Endodermal cell (in vitro differentiated cells): ENCODE measurements at regions not wholly inside any gene's neighbourhood (a gene's known extent, or its start where the extent isn't known, plus 50 kb on each side); places are given as distances from the start of the nearest gene placed in this dataset.
A peak's percentile ranks its signal among the peaks of the same experiment; 100 is the strongest.
"Not testable (repeated sequence)": the region's sequence is repeated elsewhere in the genome, so short reads cannot be mapped to it uniquely, and the experiment has no call there.

Experiments
- DNase-seq: peaks from one replicate; pipeline ENCODE4 v3.0.0-alpha.2; 2017
- H3K27ac ChIP-seq: 2 replicates; pipeline ENCODE4 v1.5.1; 2013; ENCODE audit warnings: mild to moderate bottlenecking, low read depth, low read length, moderate library complexity
- H3K27me3 ChIP-seq: 2 replicates; pipeline ENCODE4 v1.6.1; 2013; ENCODE audit warnings: mild to moderate bottlenecking, low read length, moderate library complexity; ENCODE audit not compliant: insufficient read depth, control insufficient read depth, poor library complexity, severe bottlenecking
- H3K36me3 ChIP-seq: 2 replicates; pipeline ENCODE4 v1.7.0; 2013; ENCODE audit warnings: mild to moderate bottlenecking, low read length, moderate library complexity; ENCODE audit not compliant: control insufficient read depth, insufficient read depth
- H3K4me1 ChIP-seq: one replicate; pipeline ENCODE4 v1.7.0; 2013; ENCODE audit warnings: low read length; ENCODE audit not compliant: control insufficient read depth, insufficient read depth
- H3K4me3 ChIP-seq: 2 replicates; pipeline ENCODE4 v1.5.1; 2013; ENCODE audit warnings: mild to moderate bottlenecking, low read length, moderate library complexity
- H3K9ac ChIP-seq: 2 replicates; pipeline ENCODE4 v1.6.1; 2013; ENCODE audit warnings: mild to moderate bottlenecking, low read length, moderate library complexity; ENCODE audit not compliant: poor library complexity, severe bottlenecking; ENCODE audit errors: extremely low read depth
- H3K9me3 ChIP-seq: 2 replicates; pipeline ENCODE4 v1.6.1; 2013; ENCODE audit warnings: mild to moderate bottlenecking, low read length, moderate library complexity; ENCODE audit not compliant: control insufficient read depth
- H3K27ac Mint-ChIP-seq: 2 replicates; pipeline ENCODE4 v1.8.0; 2020; ENCODE audit warnings: mixed read lengths
- H3K27me3 Mint-ChIP-seq: 2 replicates; pipeline ENCODE4 v1.8.0; 2021; ENCODE audit warnings: mild to moderate bottlenecking, mixed read lengths; ENCODE audit not compliant: insufficient read depth
- H3K36me3 Mint-ChIP-seq: 2 replicates; pipeline ENCODE4 v1.8.0; 2020; ENCODE audit warnings: low read depth, mixed read lengths
- H3K4me1 Mint-ChIP-seq: 2 replicates; pipeline ENCODE4 v1.8.0; 2020; ENCODE audit warnings: mixed read lengths
- H3K4me3 Mint-ChIP-seq: 2 replicates; pipeline ENCODE4 v1.8.0; 2020; ENCODE audit warnings: mild to moderate bottlenecking, moderate library complexity, mixed read lengths
- H3K9me3 Mint-ChIP-seq: 2 replicates; pipeline ENCODE4 v1.8.0; 2020; ENCODE audit warnings: mild to moderate bottlenecking, mixed read lengths
- WGBS, 2 experiments: methylation state at CpG; one replicate each; pipeline versions ENCODE4 v1.1.5 to v1.1.7; 2013; ENCODE audit warnings: missing lambda C conversion rate in 2 of 2, mixed read lengths in 1 of 2; ENCODE audit not compliant: insufficient coverage in 1 of 2, insufficient read length in 1 of 2; 5-methylcytosine and 5-hydroxymethylcytosine counted together
- TF ChIP-seq, protein P1 (sequence below): fragments of 200-600 bp; sonication (generic); conservative IDR thresholded peaks from 2 replicates; pipeline ENCODE4 v1.5.0; 2021; ENCODE audit warnings: antibody characterized with exemption, mild to moderate bottlenecking

DNA sequence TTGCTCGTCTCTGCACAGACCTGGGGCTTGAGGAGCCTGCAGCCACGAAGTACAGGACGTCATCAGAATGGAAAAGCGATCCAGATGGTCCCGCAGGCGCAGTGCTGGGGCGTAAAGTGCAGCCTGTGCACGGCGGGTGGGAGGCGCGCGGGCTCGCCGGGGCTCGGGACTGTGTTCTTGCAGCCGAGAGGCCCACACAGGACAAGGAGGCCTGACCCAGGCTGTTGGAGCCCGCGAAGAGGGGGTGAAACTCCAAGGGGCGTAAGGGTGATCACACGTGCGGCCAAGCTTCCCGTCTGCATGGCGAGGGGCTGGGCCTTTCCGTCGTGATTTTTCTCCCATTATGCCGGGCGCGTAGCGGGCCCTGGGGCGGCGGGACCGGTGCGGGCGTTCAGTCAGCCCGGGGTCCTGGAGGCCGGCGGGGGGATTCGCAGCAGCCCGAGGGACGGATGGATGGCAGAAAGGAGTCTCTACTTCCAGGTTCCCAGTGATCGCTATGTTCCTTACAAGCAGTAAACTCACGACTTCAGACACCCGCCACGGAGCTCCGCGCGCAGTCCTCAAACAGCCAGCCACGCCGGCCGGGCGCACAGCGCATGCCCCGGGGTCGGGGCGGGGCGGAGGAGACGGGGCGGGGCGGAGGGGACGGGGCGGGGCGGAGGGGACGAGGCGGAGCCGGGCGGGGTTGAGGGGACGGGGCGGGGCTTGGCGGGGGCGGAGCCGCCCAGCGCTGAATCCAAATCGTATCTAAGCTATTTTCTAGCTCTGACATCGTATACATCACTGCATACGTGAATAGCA lies 141.0 kb upstream of the KCNJ18 start:
- H3K4me1 Mint-ChIP-seq, result peaks cover 15% of the 10 kb centered on the region
- no peak overlapping the region for H3K27ac Mint-ChIP-seq
- H3K9ac ChIP-seq, result peak overlapping the region; percentile 73
- TF ChIP-seq, protein P1, sequence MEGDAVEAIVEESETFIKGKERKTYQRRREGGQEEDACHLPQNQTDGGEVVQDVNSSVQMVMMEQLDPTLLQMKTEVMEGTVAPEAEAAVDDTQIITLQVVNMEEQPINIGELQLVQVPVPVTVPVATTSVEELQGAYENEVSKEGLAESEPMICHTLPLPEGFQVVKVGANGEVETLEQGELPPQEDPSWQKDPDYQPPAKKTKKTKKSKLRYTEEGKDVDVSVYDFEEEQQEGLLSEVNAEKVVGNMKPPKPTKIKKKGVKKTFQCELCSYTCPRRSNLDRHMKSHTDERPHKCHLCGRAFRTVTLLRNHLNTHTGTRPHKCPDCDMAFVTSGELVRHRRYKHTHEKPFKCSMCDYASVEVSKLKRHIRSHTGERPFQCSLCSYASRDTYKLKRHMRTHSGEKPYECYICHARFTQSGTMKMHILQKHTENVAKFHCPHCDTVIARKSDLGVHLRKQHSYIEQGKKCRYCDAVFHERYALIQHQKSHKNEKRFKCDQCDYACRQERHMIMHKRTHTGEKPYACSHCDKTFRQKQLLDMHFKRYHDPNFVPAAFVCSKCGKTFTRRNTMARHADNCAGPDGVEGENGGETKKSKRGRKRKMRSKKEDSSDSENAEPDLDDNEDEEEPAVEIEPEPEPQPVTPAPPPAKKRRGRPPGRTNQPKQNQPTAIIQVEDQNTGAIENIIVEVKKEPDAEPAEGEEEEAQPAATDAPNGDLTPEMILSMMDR, result no peak
- H3K4me1 ChIP-seq, result no peaks in the 10 kb centered on the region
- H3K4me3 Mint-ChIP-seq, result peak overlapping the region; percentile 77
- H3K27ac ChIP-seq, result peak overlapping the region; percentile 87
- H3K4me3 ChIP-seq, result peak overlapping the region; percentile 95
- H3K36me3 ChIP-seq, result peaks cover 22% of the 10 kb centered on the region
- peaks cover 7% of the 10 kb centered on the region for H3K36me3 Mint-ChIP-seq
- DNase-seq, result peak; percentile 77
- WGBS, 2 experiments, result 3 to 4% methylated on average over 17 to 72 of the region's 75 CpGs
- peaks cover 4% of the 10 kb centered on the region for H3K9me3 ChIP-seq
- H3K9me3 Mint-ChIP-seq, result peaks cover 13% of the 10 kb centered on the region
- H3K27me3 ChIP-seq, result no peaks in the 10 kb centered on the region
- H3K27me3 Mint-ChIP-seq, result peaks cover 43% of the 10 kb centered on the region

DNA sequence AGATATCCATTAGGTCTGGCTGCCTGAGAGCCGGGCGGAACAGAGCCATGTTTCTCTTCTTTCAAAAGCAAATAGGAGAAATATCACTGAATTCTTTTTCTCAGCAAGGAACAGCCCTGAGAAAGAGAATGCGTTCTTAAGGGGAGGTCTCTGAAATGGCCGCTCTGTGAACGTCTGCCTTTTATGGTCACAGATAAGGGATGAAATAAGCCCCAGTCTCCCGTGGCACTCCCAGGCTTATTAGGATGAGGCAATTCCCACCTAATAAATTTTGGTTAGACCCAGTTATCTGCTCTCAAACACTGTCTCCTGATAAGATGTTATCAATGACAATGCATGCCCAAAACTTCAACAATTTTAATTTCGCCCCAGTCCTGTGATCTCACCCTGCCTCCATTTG lies 133.4 kb upstream of the KCNJ18 start:
- not testable (repeated sequence) for H3K27ac ChIP-seq, H3K4me3 Mint-ChIP-seq, H3K36me3 ChIP-seq, H3K27me3 Mint-ChIP-seq, H3K9me3 ChIP-seq, H3K27ac Mint-ChIP-seq, H3K36me3 Mint-ChIP-seq, H3K9ac ChIP-seq, H3K4me3 ChIP-seq, H3K4me1 ChIP-seq, H3K4me1 Mint-ChIP-seq, H3K27me3 ChIP-seq, DNase-seq
- H3K9me3 Mint-ChIP-seq, result peaks cover 73% of the 10 kb centered on the region
- 72 to 91% methylated on average over 3 to 7 of the region's 7 CpGs for WGBS, 2 experiments

DNA sequence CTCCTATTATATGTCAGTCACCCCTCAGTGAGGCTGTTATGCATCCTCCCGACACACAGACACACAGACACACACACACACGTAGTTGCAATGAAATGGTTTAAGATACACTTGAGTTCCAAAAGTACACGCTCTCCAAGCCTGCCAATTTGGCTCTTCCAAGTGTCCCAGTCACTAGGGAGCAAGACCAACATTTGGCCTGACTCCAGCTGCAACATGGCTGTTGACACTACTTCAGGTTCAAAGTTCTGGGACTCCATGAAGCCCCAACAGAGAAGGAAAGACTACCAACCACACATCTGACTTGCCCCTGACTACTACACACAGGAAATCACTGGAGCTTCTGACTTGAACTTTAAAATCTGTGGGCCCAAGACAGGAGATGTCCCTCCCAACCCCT lies 128.1 kb upstream of the KCNJ18 start:
- Histone ChIP-seq H3K4me1 (no peaks in the 10 kb centered on the region), H3K9ac (no peak overlapping the region), H3K4me3 (no peak overlapping the region), H3K36me3 (no peaks in the 10 kb centered on the region), H3K27me3 (no peaks in the 10 kb centered on the region), H3K9me3 (peaks cover 4% of the 10 kb centered on the region), H3K27ac (no peak overlapping the region)
- Mint-ChIP-seq H3K27me3 (no peaks in the 10 kb centered on the region), H3K4me3 (no peak overlapping the region), H3K9me3 (peaks cover 81% of the 10 kb centered on the region), H3K27ac (no peak overlapping the region), H3K36me3 (no peaks in the 10 kb centered on the region), H3K4me1 (no peaks in the 10 kb centered on the region)
- DNase-seq, result no peak
- TF ChIP-seq, protein P1, result no peak
- WGBS, 2 experiments, result 36 to 40% methylated on average over 2 to 3 of the region's 3 CpGs

DNA sequence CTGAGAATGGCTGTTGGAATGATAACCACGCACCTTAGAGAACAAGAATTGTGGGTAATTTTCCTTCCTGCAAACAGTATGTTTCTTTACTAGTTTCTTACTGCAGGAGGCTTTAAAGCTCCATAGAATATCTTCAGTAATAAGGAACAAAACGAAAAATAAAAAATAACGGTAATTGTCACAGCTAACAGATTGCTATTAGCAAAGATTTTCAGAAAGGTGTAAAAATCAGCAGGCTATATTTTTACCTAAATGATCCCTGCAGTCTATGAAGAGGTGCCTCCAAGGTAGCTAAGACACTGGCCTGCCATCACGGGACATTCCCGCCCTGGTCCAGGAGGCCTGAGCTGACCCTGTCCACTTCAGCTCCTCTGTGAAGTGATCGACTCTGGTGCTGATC lies 127.6 kb upstream of the KCNJ18 start:
- not testable (repeated sequence) for H3K4me3 Mint-ChIP-seq, H3K9me3 ChIP-seq
- 74 to 86% methylated on average over 4 to 5 of the region's 6 CpGs for WGBS, 2 experiments

DNA sequence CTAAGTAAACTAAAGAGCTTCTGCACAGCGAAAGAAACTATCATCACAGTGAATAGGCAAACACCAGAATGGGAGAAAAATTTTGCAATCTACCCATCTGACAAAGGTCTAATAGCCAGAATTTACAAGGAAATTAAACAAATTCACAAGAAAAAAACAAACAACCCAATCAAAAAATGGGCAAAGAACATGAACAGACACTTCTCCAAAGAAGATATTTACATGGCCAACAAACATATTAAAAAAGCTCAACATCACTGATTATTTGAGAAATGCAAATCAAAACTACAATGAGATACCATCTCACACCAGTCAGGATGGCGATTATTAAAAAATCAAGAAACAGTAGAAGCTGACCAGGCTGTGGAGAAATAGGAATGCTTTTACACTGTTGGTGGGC lies 121.9 kb upstream of the KCNJ18 start:
- H3K4me3 Mint-ChIP-seq, H3K36me3 Mint-ChIP-seq: not testable (repeated sequence)
- peaks cover 73% of the 10 kb centered on the region for H3K9me3 Mint-ChIP-seq

More for the DNA sequence above, 127.6 kb upstream of the KCNJ18 start:
- H3K9me3 Mint-ChIP-seq, result peaks cover 80% of the 10 kb centered on the region
- not testable (repeated sequence) for DNase-seq, H3K27ac ChIP-seq, H3K4me3 ChIP-seq, H3K4me1 ChIP-seq, H3K36me3 ChIP-seq, H3K4me1 Mint-ChIP-seq, H3K9ac ChIP-seq, H3K36me3 Mint-ChIP-seq, H3K27me3 Mint-ChIP-seq, H3K27ac Mint-ChIP-seq, H3K27me3 ChIP-seq

DNA sequence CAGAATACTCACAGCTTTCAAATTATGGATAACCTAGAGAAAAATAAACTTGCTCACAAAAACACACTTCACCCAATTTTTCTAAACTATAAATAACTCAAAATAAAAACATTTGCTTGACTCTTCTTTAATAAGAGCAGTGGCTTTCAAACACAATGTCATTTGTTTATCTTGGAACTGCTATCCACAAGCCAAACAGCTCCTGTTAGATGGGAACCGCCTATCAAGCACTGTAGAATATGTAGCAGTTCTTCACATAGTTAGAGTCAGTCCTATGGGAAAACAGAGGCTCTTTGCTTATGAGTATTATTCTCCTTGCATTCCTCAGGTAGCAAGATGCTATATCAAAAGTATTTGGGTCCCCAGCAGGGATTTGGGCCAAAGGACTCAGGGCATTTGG lies 120.2 kb upstream of the KCNJ18 start:
- H3K27ac Mint-ChIP-seq, H3K4me3 Mint-ChIP-seq, H3K36me3 ChIP-seq, DNase-seq, H3K36me3 Mint-ChIP-seq, H3K9me3 ChIP-seq, H3K27me3 ChIP-seq, H3K4me3 ChIP-seq, H3K27me3 Mint-ChIP-seq, H3K4me1 ChIP-seq, H3K27ac ChIP-seq, H3K9ac ChIP-seq, H3K4me1 Mint-ChIP-seq: not testable (repeated sequence)
- WGBS, 2 experiments, result 42 to 67% methylated on average over 1 of the region's 1 CpG
- peaks cover 72% of the 10 kb centered on the region for H3K9me3 Mint-ChIP-seq

More for the DNA sequence above, 121.9 kb upstream of the KCNJ18 start:
- not testable (repeated sequence) for H3K4me1 ChIP-seq, H3K27me3 Mint-ChIP-seq, H3K9me3 ChIP-seq, H3K9ac ChIP-seq, H3K27me3 ChIP-seq, H3K27ac Mint-ChIP-seq, H3K27ac ChIP-seq, H3K4me1 Mint-ChIP-seq, H3K36me3 ChIP-seq, DNase-seq, H3K4me3 ChIP-seq
- 50 to 63% methylated on average over 1 to 2 of the region's 2 CpGs for whole genome bisulfite sequencing, 2 experiments
